ENCODE measurements at regions not wholly inside any gene's neighbourhood (a gene's known extent, or its start where the extent isn't known, plus 50 kb on each side); places are given as distances from the start of the nearest gene placed in this dataset.

DNA sequence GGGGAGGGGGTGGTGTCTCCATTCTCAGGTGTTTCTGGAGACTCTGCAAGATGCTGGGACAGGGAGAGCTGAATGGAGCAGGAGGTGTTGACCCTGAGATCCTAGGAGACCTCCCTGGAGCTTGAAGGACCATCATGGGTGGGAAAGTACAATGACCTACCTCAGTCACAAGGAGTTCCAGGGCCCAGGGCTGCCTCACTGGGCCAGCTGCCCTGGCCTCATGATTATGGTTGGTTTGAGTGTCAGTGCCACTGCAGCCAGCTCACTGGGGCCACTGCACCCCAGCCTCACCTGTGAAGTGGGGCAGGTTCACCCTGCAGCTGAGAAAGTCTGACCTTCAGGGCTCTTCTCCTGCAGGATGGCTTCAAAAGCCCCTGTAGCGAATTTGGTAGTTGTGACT lies 372.5 kb downstream of the IRX2 start (continued):
- TF ChIP-seq, protein P1, sequence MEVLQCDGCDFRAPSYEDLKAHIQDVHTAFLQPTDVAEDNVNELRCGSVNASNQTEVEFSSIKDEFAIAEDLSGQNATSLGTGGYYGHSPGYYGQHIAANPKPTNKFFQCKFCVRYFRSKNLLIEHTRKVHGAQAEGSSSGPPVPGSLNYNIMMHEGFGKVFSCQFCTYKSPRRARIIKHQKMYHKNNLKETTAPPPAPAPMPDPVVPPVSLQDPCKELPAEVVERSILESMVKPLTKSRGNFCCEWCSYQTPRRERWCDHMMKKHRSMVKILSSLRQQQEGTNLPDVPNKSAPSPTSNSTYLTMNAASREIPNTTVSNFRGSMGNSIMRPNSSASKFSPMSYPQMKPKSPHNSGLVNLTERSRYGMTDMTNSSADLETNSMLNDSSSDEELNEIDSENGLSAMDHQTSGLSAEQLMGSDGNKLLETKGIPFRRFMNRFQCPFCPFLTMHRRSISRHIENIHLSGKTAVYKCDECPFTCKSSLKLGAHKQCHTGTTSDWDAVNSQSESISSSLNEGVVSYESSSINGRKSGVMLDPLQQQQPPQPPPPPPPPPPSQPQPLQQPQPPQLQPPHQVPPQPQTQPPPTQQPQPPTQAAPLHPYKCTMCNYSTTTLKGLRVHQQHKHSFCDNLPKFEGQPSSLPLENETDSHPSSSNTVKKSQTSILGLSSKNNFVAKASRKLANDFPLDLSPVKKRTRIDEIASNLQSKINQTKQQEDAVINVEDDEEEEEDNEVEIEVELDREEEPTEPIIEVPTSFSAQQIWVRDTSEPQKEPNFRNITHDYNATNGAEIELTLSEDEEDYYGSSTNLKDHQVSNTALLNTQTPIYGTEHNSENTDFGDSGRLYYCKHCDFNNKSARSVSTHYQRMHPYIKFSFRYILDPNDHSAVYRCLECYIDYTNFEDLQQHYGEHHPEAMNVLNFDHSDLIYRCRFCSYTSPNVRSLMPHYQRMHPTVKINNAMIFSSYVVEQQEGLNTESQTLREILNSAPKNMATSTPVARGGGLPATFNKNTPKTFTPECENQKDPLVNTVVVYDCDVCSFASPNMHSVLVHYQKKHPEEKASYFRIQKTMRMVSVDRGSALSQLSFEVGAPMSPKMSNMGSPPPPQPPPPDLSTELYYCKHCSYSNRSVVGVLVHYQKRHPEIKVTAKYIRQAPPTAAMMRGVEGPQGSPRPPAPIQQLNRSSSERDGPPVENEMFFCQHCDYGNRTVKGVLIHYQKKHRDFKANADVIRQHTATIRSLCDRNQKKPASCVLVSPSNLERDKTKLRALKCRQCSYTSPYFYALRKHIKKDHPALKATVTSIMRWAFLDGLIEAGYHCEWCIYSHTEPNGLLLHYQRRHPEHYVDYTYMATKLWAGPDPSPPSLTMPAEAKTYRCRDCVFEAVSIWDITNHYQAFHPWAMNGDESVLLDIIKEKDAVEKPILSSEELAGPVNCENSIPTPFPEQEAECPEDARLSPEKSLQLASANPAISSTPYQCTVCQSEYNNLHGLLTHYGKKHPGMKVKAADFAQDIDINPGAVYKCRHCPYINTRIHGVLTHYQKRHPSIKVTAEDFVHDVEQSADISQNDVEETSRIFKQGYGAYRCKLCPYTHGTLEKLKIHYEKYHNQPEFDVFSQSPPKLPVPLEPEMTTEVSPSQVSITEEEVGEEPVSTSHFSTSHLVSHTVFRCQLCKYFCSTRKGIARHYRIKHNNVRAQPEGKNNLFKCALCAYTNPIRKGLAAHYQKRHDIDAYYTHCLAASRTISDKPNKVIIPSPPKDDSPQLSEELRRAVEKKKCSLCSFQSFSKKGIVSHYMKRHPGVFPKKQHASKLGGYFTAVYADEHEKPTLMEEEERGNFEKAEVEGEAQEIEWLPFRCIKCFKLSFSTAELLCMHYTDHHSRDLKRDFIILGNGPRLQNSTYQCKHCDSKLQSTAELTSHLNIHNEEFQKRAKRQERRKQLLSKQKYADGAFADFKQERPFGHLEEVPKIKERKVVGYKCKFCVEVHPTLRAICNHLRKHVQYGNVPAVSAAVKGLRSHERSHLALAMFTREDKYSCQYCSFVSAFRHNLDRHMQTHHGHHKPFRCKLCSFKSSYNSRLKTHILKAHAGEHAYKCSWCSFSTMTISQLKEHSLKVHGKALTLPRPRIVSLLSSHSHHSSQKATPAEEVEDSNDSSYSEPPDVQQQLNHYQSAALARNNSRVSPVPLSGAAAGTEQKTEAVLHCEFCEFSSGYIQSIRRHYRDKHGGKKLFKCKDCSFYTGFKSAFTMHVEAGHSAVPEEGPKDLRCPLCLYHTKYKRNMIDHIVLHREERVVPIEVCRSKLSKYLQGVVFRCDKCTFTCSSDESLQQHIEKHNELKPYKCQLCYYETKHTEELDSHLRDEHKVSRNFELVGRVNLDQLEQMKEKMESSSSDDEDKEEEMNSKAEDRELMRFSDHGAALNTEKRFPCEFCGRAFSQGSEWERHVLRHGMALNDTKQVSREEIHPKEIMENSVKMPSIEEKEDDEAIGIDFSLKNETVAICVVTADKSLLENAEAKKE (CRISPR knock-in tag; IDR thresholded peaks at IDR 0.05) = no peak
- TF ChIP-seq CREB1 (CRISPR knock-in tag; IDR thresholded peaks at IDR 0.05; ENCODE audit: low read depth) (no peak), STAT1 (IDR thresholded peaks at IDR 0.05; ENCODE audit: unreplicated experiment) (no peak), EZH2phosphoT487 (IDR thresholded peaks at IDR 0.05; ENCODE audit: unreplicated experiment) (no peak), JUNB (IDR thresholded peaks at IDR 0.05; ENCODE audit: unreplicated experiment) (no peak), POLR2AphosphoS5 (IDR thresholded peaks at IDR 0.05; ENCODE audit: low read depth) (no peak)
- TF ChIP-seq, protein P2, sequence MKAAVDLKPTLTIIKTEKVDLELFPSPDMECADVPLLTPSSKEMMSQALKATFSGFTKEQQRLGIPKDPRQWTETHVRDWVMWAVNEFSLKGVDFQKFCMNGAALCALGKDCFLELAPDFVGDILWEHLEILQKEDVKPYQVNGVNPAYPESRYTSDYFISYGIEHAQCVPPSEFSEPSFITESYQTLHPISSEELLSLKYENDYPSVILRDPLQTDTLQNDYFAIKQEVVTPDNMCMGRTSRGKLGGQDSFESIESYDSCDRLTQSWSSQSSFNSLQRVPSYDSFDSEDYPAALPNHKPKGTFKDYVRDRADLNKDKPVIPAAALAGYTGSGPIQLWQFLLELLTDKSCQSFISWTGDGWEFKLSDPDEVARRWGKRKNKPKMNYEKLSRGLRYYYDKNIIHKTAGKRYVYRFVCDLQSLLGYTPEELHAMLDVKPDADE (IDR thresholded peaks at IDR 0.05) = no peak

DNA sequence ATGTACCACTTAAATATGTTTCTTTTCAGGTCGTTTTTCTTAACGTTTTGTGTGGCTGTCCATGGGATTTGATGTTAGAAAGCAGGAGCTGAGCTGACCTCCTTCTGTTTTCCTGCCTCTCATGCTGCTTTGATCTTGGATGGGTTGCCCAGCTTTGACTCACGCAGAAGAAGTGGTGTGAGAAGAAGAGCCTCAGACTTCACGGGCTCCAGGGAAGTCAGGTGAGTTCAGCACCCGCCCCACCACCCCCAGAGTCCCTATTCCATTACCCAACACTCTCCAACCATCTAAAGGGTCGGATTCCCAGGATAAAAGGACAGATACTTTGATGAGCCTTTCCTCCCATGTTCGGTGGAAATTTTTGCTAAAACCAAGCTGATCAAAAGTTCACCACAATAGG lies 373.4 kb downstream of the IRX2 start:
- Mint-ChIP-seq H3K36me3 (ENCODE audit: low read depth) (peaks cover 3% of the 10 kb centered on the region; the same call in 2 of the 3 replicates), H3K27ac (no peak overlapping the region), H3K4me1 (peaks cover 3% of the 10 kb centered on the region; the same call in 2 of the 3 replicates), H3K27me3 (ENCODE audit: insufficient read depth, low read depth, poor library complexity) (no peaks in the 10 kb centered on the region), H3K4me3 (no peak overlapping the region), H3K9me3 (peaks cover 10% of the 10 kb centered on the region)
- H2AFZ ChIP-seq = no peak overlapping the region
- H3K27me3 ChIP-seq (ENCODE audit: insufficient read depth) = no peaks in the 10 kb centered on the region
- H3K36me3 ChIP-seq (ENCODE audit: insufficient read depth) = no peaks in the 10 kb centered on the region; the same call in 1 of the 2 replicates
- H3K4me2 ChIP-seq = no peak overlapping the region
- H4K20me1 ChIP-seq (replicated peaks; ENCODE audit: insufficient read depth) = no peaks in the 10 kb centered on the region
- no peaks in the 10 kb centered on the region for H3K4me1 ChIP-seq (ENCODE audit: insufficient read depth)
- ATAC-seq (no peak), DNase-seq (ENCODE audit: low spot score) (no peak)
- no peaks in the 10 kb centered on the region for H3F3A ChIP-seq (replicated peaks; ENCODE audit: low read depth)
- H3K4me3 ChIP-seq = no peak overlapping the region
- no peaks in the 10 kb centered on the region for H3K79me2 ChIP-seq (replicated peaks; ENCODE audit: insufficient read depth)
- H3K27ac ChIP-seq (ENCODE audit: low read depth) = no peak overlapping the region
- no peaks in the 10 kb centered on the region for H3K9me2 ChIP-seq (ENCODE audit: insufficient read depth)
- TF ChIP-seq EZH2 (IDR thresholded peaks at IDR 0.05; ENCODE audit: low read depth, unreplicated experiment) (no peak), JUNB (IDR thresholded peaks at IDR 0.05; ENCODE audit: unreplicated experiment) (no peak), POLR2AphosphoS5 (IDR thresholded peaks at IDR 0.05; ENCODE audit: low read depth) (no peak), NANOG (IDR thresholded peaks at IDR 0.05; ENCODE audit: borderline replicate concordance) (no peak), EZH2phosphoT487 (IDR thresholded peaks at IDR 0.05; ENCODE audit: unreplicated experiment) (no peak)
- TF ChIP-seq, protein P1 (CRISPR knock-in tag; IDR thresholded peaks at IDR 0.05) = no peak

All from GM23338 (cell line).